GM19397 (cell line): ENCODE measurements at regions not wholly inside any gene's neighbourhood (a gene's known extent, or its start where the extent isn't known, plus 50 kb on each side); places are given as distances from the start of the nearest gene placed in this dataset.

Experiments
- ATAC-seq: cut with Tn5 transposase; IDR thresholded peaks from one replicate; pipeline ENCODE4 v1.9.1; 2021; ENCODE audit warnings: mild to moderate bottlenecking, moderate library complexity; ENCODE audit not compliant: unreplicated experiment

- no peak for ATAC-seq
Observed at GRCh38 chr2:120896126-120896525, 160.5 kb downstream of the GLI2 start.

GRCh38 chr2:120896901-120897300 lies 161.2 kb downstream of the GLI2 start:
- ATAC-seq: no peak

- no peak for ATAC-seq
Observed at GRCh38 chr2:120897399-120897798, 161.7 kb downstream of the GLI2 start.

GRCh38 chr2:120898496-120898895 lies 162.8 kb downstream of the GLI2 start:
- ATAC-seq: no peak

- no peak for ATAC-seq
Observed at GRCh38 chr2:120898961-120899750, 163.5 kb downstream of the GLI2 start.

GRCh38 chr2:120899771-120900170 lies 164.1 kb downstream of the GLI2 start:
- ATAC-seq: no peak

GRCh38 chr2:120901201-120901600 lies 165.5 kb downstream of the GLI2 start:
- ATAC-seq: no peak

- no peak for ATAC-seq
Observed at GRCh38 chr2:120902592-120902991, 166.9 kb downstream of the GLI2 start.

- ATAC-seq: no peak
Observed at GRCh38 chr2:120904379-120904778, 168.7 kb downstream of the GLI2 start.

GRCh38 chr2:120904830-120905234 lies 169.2 kb downstream of the GLI2 start:
- ATAC-seq: no peak

GRCh38 chr2:120905298-120905697 lies 169.6 kb downstream of the GLI2 start:
- ATAC-seq: no peak

- no peak for ATAC-seq
Observed at GRCh38 chr2:120905824-120906571, 170.3 kb downstream of the GLI2 start.

- ATAC-seq: no peak
Observed at GRCh38 chr2:120906914-120907313, 171.2 kb downstream of the GLI2 start.

GRCh38 chr2:120907822-120908221 lies 172.2 kb downstream of the GLI2 start:
- no peak for ATAC-seq

- no peak for ATAC-seq
Observed at GRCh38 chr2:120908314-120908975, 172.8 kb downstream of the GLI2 start.

- no peak for ATAC-seq
Observed at GRCh38 chr2:120909102-120909501, 173.4 kb downstream of the GLI2 start.

- no peak for ATAC-seq
Observed at GRCh38 chr2:120910164-120910563, 174.5 kb downstream of the GLI2 start.

- no peak for ATAC-seq
Observed at GRCh38 chr2:120910956-120911951, 175.6 kb downstream of the GLI2 start.

- ATAC-seq: no peak
Observed at GRCh38 chr2:120912101-120912985, 176.7 kb downstream of the GLI2 start.
